ENCODE measurements at regions not wholly inside any gene's neighbourhood (a gene's known extent, or its start where the extent isn't known, plus 50 kb on each side); places are given as distances from the start of the nearest gene placed in this dataset.

DNA sequence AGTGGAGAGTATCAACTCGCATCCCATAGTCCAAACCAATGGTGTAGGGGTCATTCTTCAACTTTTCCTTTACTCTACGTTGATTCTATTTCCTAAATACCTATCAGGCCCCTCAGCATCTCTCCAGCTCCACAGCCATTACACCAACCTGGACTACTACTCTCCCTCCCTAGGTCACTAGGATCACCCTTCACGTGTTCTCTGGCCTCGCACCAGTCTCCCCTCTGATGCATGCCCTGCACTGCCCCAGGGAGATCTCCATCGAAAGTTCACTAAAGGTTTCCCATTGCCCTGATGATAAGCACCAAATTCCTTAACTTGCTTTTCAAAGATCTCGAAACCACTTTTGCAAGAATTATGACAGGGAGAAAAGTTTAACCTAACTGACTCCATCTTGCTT, 421.5 kb downstream of the TSHZ3 start:
- TF ChIP-seq, protein P1, sequence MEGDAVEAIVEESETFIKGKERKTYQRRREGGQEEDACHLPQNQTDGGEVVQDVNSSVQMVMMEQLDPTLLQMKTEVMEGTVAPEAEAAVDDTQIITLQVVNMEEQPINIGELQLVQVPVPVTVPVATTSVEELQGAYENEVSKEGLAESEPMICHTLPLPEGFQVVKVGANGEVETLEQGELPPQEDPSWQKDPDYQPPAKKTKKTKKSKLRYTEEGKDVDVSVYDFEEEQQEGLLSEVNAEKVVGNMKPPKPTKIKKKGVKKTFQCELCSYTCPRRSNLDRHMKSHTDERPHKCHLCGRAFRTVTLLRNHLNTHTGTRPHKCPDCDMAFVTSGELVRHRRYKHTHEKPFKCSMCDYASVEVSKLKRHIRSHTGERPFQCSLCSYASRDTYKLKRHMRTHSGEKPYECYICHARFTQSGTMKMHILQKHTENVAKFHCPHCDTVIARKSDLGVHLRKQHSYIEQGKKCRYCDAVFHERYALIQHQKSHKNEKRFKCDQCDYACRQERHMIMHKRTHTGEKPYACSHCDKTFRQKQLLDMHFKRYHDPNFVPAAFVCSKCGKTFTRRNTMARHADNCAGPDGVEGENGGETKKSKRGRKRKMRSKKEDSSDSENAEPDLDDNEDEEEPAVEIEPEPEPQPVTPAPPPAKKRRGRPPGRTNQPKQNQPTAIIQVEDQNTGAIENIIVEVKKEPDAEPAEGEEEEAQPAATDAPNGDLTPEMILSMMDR (conservative IDR thresholded peaks at IDR 0.05; ENCODE audit: low read length), result no peak
- TF ChIP-seq EZH2phosphoT487 (IDR thresholded peaks at IDR 0.05; ENCODE audit: borderline replicate concordance, low read depth, low read length), result no peak
